Neuronal stem cell (in vitro differentiated cells): ENCODE measurements at regions not wholly inside any gene's neighbourhood (a gene's known extent, or its start where the extent isn't known, plus 50 kb on each side); places are given as distances from the start of the nearest gene placed in this dataset.

ENCODE experiments used
- DNase-seq: peaks from one replicate; pipeline ENCODE4 v3.0.0-alpha.2; 2013; ENCODE audit warnings: low spot score
- H2AFZ ChIP-seq: one replicate; pipeline ENCODE4 v1.6.1; 2013; ENCODE audit warnings: mild to moderate bottlenecking, low read length, inconsistent platforms
- H2AK5ac ChIP-seq: 2 replicates; pipeline ENCODE4 v1.6.1; 2013; ENCODE audit warnings: low read depth, mild to moderate bottlenecking, inconsistent platforms, low read length, moderate library complexity, mixed read lengths
- H2BK120ac ChIP-seq: 2 replicates; pipeline ENCODE4 v1.6.1; 2013; ENCODE audit warnings: low read depth, mild to moderate bottlenecking, inconsistent platforms, low read length, moderate library complexity, mixed read lengths
- H2BK12ac ChIP-seq: one replicate; pipeline ENCODE4 v1.6.1; 2013; ENCODE audit warnings: low read length, inconsistent platforms
- H2BK15ac ChIP-seq: 2 replicates; pipeline ENCODE4 v1.6.1; 2013; ENCODE audit warnings: mild to moderate bottlenecking, low read length, inconsistent platforms, mixed read lengths
- H2BK5ac ChIP-seq: one replicate; pipeline ENCODE4 v1.6.1; 2013; ENCODE audit warnings: inconsistent platforms, mild to moderate bottlenecking, low read length, moderate library complexity
- H3K14ac ChIP-seq: one replicate; pipeline ENCODE4 v1.6.1; 2013; ENCODE audit warnings: low read length, inconsistent platforms
- H3K18ac ChIP-seq: 2 replicates; pipeline ENCODE4 v1.6.1; 2013; ENCODE audit warnings: low read length, inconsistent platforms
- H3K23ac ChIP-seq: 2 replicates; pipeline ENCODE4 v1.6.1; 2013; ENCODE audit warnings: low read depth, mild to moderate bottlenecking, mixed read lengths, low read length, inconsistent platforms; ENCODE audit not compliant: poor library complexity
- H3K27ac ChIP-seq: replicated peaks from 3 replicates; pipeline ENCODE4 v1.5.1; 2013; ENCODE audit warnings: low read length, inconsistent platforms
- H3K27me3 ChIP-seq, 3 experiments: 2 replicates each; pipeline ENCODE4 v1.6.1; 2013; ENCODE audit warnings: low read length in 3 of 3, mild to moderate bottlenecking in 2 of 3, inconsistent platforms in 1 of 3, low read depth in 1 of 3, mixed read lengths in 1 of 3, moderate library complexity in 1 of 3; ENCODE audit not compliant: control insufficient read depth in 3 of 3, insufficient read depth in 3 of 3
- H3K36me3 ChIP-seq, 2 donors: replicated peaks in 1 of 2; 2 replicates each; pipeline ENCODE4 v1.6.1; 2013; ENCODE audit warnings: low read length in 2 of 2; ENCODE audit not compliant: control insufficient read depth in 2 of 2, insufficient read depth in 2 of 2
- H3K4ac ChIP-seq: 2 replicates; pipeline ENCODE4 v1.6.1; 2013; ENCODE audit warnings: inconsistent platforms, mild to moderate bottlenecking, low read length, moderate library complexity
- H3K4me1 ChIP-seq, 2 donors: 1 replicate in 1 of 2; 2 replicates in 1 of 2; pipeline ENCODE4 v1.6.1; 2013; ENCODE audit warnings: low read length in 2 of 2, low read depth in 1 of 2; ENCODE audit not compliant: control insufficient read depth in 2 of 2, insufficient read depth in 1 of 2
- H3K4me2 ChIP-seq: one replicate; pipeline ENCODE4 v1.6.1; 2013; ENCODE audit warnings: mild to moderate bottlenecking, low read length, inconsistent platforms; ENCODE audit not compliant: insufficient read depth, poor library complexity, severe bottlenecking
- H3K4me3 ChIP-seq, 2 donors: 2 replicates each; pipeline ENCODE4 v1.5.1; 2013; ENCODE audit warnings: low read length in 2 of 2, mild to moderate bottlenecking in 2 of 2, inconsistent platforms in 1 of 2, moderate library complexity in 1 of 2
- H3K79me1 ChIP-seq: one replicate; pipeline ENCODE4 v1.6.1; 2013; ENCODE audit warnings: low read depth, mild to moderate bottlenecking, inconsistent platforms, low read length, moderate library complexity
- H3K9ac ChIP-seq: one replicate; pipeline ENCODE4 v1.6.1; 2013; ENCODE audit warnings: mild to moderate bottlenecking, low read depth, low read length, inconsistent platforms; ENCODE audit not compliant: poor library complexity
- H3K9me3 ChIP-seq, 2 donors: replicated peaks in 1 of 2; 2 replicates each; pipeline versions ENCODE3 to v1.6.1; 2013; ENCODE audit warnings: low read length in 2 of 2, mild to moderate bottlenecking in 2 of 2, inconsistent platforms in 1 of 2, low read depth in 1 of 2, mixed read lengths in 1 of 2, moderate library complexity in 1 of 2; ENCODE audit not compliant: control insufficient read depth in 2 of 2, insufficient read depth in 1 of 2
- H4K8ac ChIP-seq: one replicate; pipeline ENCODE4 v1.6.1; 2013; ENCODE audit warnings: low read depth, mild to moderate bottlenecking, inconsistent platforms, low read length, moderate library complexity
- H4K91ac ChIP-seq: one replicate; pipeline ENCODE4 v1.6.1; 2013; ENCODE audit warnings: low read length, low read depth, mild to moderate bottlenecking, inconsistent platforms; ENCODE audit not compliant: poor library complexity
- WGBS, 2 donors: extraction: QIAGEN DNeasy Blood & Tissue Kit; methylation state at CpG; one replicate each; pipeline ENCODE4 v1.1.7; 2013; ENCODE audit warnings: missing lambda C conversion rate in 2 of 2, mixed read lengths in 1 of 2; ENCODE audit not compliant: insufficient read length in 2 of 2, insufficient replicate concordance in 1 of 2; ENCODE audit errors: extremely low coverage in 2 of 2; 5-methylcytosine and 5-hydroxymethylcytosine counted together

- Histone ChIP-seq H3K27ac (no peak overlapping the region), H3K4ac (no peak overlapping the region), H3K4me1 (peaks cover 0 to 13% of the 10 kb centered on the region in 2 donors), H3K36me3 (no peaks in the 10 kb centered on the region), H3K18ac (no peak overlapping the region), H3K9ac (no peak overlapping the region), H3K79me1 (no peaks in the 10 kb centered on the region), H3K9me3 (no peaks in the 10 kb centered on the region), H2BK5ac (no peak overlapping the region), H2BK120ac (no peak overlapping the region), H2BK15ac (no peak overlapping the region), H3K23ac (no peak overlapping the region), H3K4me3 (no peak overlapping the region), H2BK12ac (no peak overlapping the region), H3K14ac (no peak overlapping the region), H4K8ac (no peak overlapping the region), H4K91ac (no peak overlapping the region), H3K27me3 (no peaks in the 10 kb centered on the region), H2AFZ (no peak overlapping the region), H3K4me2 (no peak overlapping the region), H2AK5ac (no peak overlapping the region)
- DNase-seq, result no peak
- no CpG with 5 or more reads among the region's 4 CpGs for WGBS, 2 donors
Measured at GRCh38 chr1:209383422-209383821, 200.1 kb upstream of the CAMK1G start.

GRCh38 chr1:209383907-209384709, 199.4 kb upstream of the CAMK1G start:
- no peaks in the 10 kb centered on the region for H3K36me3 ChIP-seq
- DNase-seq, result no peak
- no peak overlapping the region for H3K23ac ChIP-seq
- H3K79me1 ChIP-seq, result no peaks in the 10 kb centered on the region
- no peak overlapping the region for H2BK15ac ChIP-seq
- no peak overlapping the region for H3K18ac ChIP-seq
- H4K91ac ChIP-seq, result no peak overlapping the region
- no peaks in the 10 kb centered on the region for H3K9me3 ChIP-seq
- H2BK5ac ChIP-seq, result no peak overlapping the region
- H2BK120ac ChIP-seq, result no peak overlapping the region
- no peak overlapping the region for H3K14ac ChIP-seq
- peaks cover 0 to 13% of the 10 kb centered on the region in 2 donors for H3K4me1 ChIP-seq
- no peak overlapping the region for H3K4me3 ChIP-seq
- no peak overlapping the region for H3K4ac ChIP-seq
- H2BK12ac ChIP-seq, result no peak overlapping the region
- no peak overlapping the region for H3K27ac ChIP-seq
- no peaks in the 10 kb centered on the region for H3K27me3 ChIP-seq
- H2AK5ac ChIP-seq, result no peak overlapping the region
- no peak overlapping the region for H3K9ac ChIP-seq
- H3K4me2 ChIP-seq, result no peak overlapping the region
- WGBS, 2 donors, result no CpG with 5 or more reads among the region's 5 CpGs
- H2AFZ ChIP-seq, result no peak overlapping the region
- no peak overlapping the region for H4K8ac ChIP-seq

GRCh38 chr1:209384710-209385550, 198.6 kb upstream of the CAMK1G start:
- no peak overlapping the region for H2AK5ac ChIP-seq

GRCh38 chr1:209386156-209386555, 197.4 kb upstream of the CAMK1G start:
- H3K14ac ChIP-seq, result no peak overlapping the region
- peaks cover 0 to 8% of the 10 kb centered on the region in 2 donors for H3K4me1 ChIP-seq
- WGBS, 2 donors, result no CpG with 5 or more reads among the region's 2 CpGs
- no peak overlapping the region for H3K4me3 ChIP-seq
- H2AK5ac ChIP-seq, result no peak overlapping the region
- no peak overlapping the region for H2BK12ac ChIP-seq
- no peak overlapping the region for H3K4ac ChIP-seq
- H2BK5ac ChIP-seq, result no peak overlapping the region
- H4K8ac ChIP-seq, result no peak overlapping the region
- H3K9ac ChIP-seq, result no peak overlapping the region
- H3K27me3 ChIP-seq, result no peaks in the 10 kb centered on the region
- no peaks in the 10 kb centered on the region for H3K36me3 ChIP-seq
- H2BK15ac ChIP-seq, result no peak overlapping the region
- H4K91ac ChIP-seq, result no peak overlapping the region
- no peak overlapping the region for H3K27ac ChIP-seq
- H3K4me2 ChIP-seq, result no peak overlapping the region
- no peak overlapping the region for H2AFZ ChIP-seq
- H2BK120ac ChIP-seq, result no peak overlapping the region
- no peaks in the 10 kb centered on the region for H3K79me1 ChIP-seq
- H3K23ac ChIP-seq, result no peak overlapping the region
- no peaks in the 10 kb centered on the region for H3K9me3 ChIP-seq
- DNase-seq, result no peak
- H3K18ac ChIP-seq, result no peak overlapping the region

More at GRCh38 chr1:209384710-209385550, 198.6 kb upstream of the CAMK1G start:
- no CpG with 5 or more reads among the region's 2 CpGs for WGBS, 2 donors
- H3K4ac ChIP-seq, result no peak overlapping the region
- no peak overlapping the region for H3K9ac ChIP-seq
- H2BK15ac ChIP-seq, result no peak overlapping the region
- H3K4me3 ChIP-seq, result no peak overlapping the region
- no peak overlapping the region for H2AFZ ChIP-seq
- H3K27me3 ChIP-seq, result no peaks in the 10 kb centered on the region
- H4K91ac ChIP-seq, result no peak overlapping the region
- H3K18ac ChIP-seq, result no peak overlapping the region
- H3K4me2 ChIP-seq, result no peak overlapping the region
- no peak overlapping the region for H3K23ac ChIP-seq
- no peaks in the 10 kb centered on the region for H3K9me3 ChIP-seq
- no peak overlapping the region for H4K8ac ChIP-seq
- H2BK120ac ChIP-seq, result no peak overlapping the region
- DNase-seq, result no peak
- H2BK5ac ChIP-seq, result no peak overlapping the region
- H2BK12ac ChIP-seq, result no peak overlapping the region
- H3K4me1 ChIP-seq, result peaks cover 0 to 8% of the 10 kb centered on the region in 2 donors
- no peaks in the 10 kb centered on the region for H3K36me3 ChIP-seq
- H3K27ac ChIP-seq, result no peak overlapping the region
- H3K14ac ChIP-seq, result no peak overlapping the region
- H3K79me1 ChIP-seq, result no peaks in the 10 kb centered on the region
